ENCODE measurements at regions not wholly inside any gene's neighbourhood (a gene's known extent, or its start where the extent isn't known, plus 50 kb on each side); places are given as distances from the start of the nearest gene placed in this dataset.

- Histone ChIP-seq H3K27me3 (ENCODE audit: insufficient read depth, low read length) (no peaks in the 10 kb centered on the region), H3K36me3 (ENCODE audit: insufficient read depth, low read length) (no peaks in the 10 kb centered on the region), H4K20me1 (ENCODE audit: insufficient read depth, low read length) (no peaks in the 10 kb centered on the region), H2AFZ (ENCODE audit: low read length) (no peak overlapping the region), H3K9me2 (ENCODE audit: low read depth, low read length) (no peaks in the 10 kb centered on the region), H3K27ac (ENCODE audit: low read depth, low read length, poor library complexity, severe bottlenecking) (no peak overlapping the region), H3K9me3 (ENCODE audit: low read length) (no peaks in the 10 kb centered on the region), H3K4me1 (ENCODE audit: insufficient read depth, low read length, severe bottlenecking) (no peaks in the 10 kb centered on the region), H3K4me2 (ENCODE audit: low read length) (no peak overlapping the region), H3K79me2 (ENCODE audit: insufficient read depth, low read length) (no peaks in the 10 kb centered on the region), H3K4me3 (ENCODE audit: low read depth, low read length, poor library complexity, severe bottlenecking) (no peak overlapping the region), H3F3A (ENCODE audit: insufficient read depth, low read length) (no peaks in the 10 kb centered on the region), H3K9ac (ENCODE audit: low read length) (no peak overlapping the region)
- TF ChIP-seq EZH2 (IDR thresholded peaks at IDR 0.05; ENCODE audit: borderline replicate concordance, low read length): no peak
- no peak for TF ChIP-seq CTCF (IDR thresholded peaks at IDR 0.05; ENCODE audit: low read length)
Measured at GRCh38 chr17:83175119-83175821, 95.9 kb downstream of the METRNL start.

- H3K9ac ChIP-seq (ENCODE audit: low read length): no peak overlapping the region
- no peaks in the 10 kb centered on the region for H3K4me1 ChIP-seq (ENCODE audit: insufficient read depth, low read length, severe bottlenecking)
- no peaks in the 10 kb centered on the region for H3K9me2 ChIP-seq (ENCODE audit: low read depth, low read length)
- H3K27me3 ChIP-seq (ENCODE audit: insufficient read depth, low read length): no peaks in the 10 kb centered on the region
- no peaks in the 10 kb centered on the region for H4K20me1 ChIP-seq (ENCODE audit: insufficient read depth, low read length)
- H3K9me3 ChIP-seq (ENCODE audit: low read length): no peaks in the 10 kb centered on the region
- no peak overlapping the region for H3K27ac ChIP-seq (ENCODE audit: low read depth, low read length, poor library complexity, severe bottlenecking)
- TF ChIP-seq CTCF (IDR thresholded peaks at IDR 0.05; ENCODE audit: low read length) (no peak), EZH2 (IDR thresholded peaks at IDR 0.05; ENCODE audit: borderline replicate concordance, low read length) (no peak)
- H3K36me3 ChIP-seq (ENCODE audit: insufficient read depth, low read length): no peaks in the 10 kb centered on the region
- H2AFZ ChIP-seq (ENCODE audit: low read length): no peak overlapping the region
- H3F3A ChIP-seq (ENCODE audit: insufficient read depth, low read length): no peaks in the 10 kb centered on the region
- H3K79me2 ChIP-seq (ENCODE audit: insufficient read depth, low read length): no peaks in the 10 kb centered on the region
- H3K4me2 ChIP-seq (ENCODE audit: low read length): no peak overlapping the region
- no peak overlapping the region for H3K4me3 ChIP-seq (ENCODE audit: low read depth, low read length, poor library complexity, severe bottlenecking)
Measured at GRCh38 chr17:83175822-83176622, 96.6 kb downstream of the METRNL start.

GRCh38 chr17:83176623-83177583, 97.5 kb downstream of the METRNL start:
- Histone ChIP-seq H3K9me2 (ENCODE audit: low read depth, low read length) (no peaks in the 10 kb centered on the region), H3K27ac (ENCODE audit: low read depth, low read length, poor library complexity, severe bottlenecking) (no peak overlapping the region), H3K79me2 (ENCODE audit: insufficient read depth, low read length) (no peaks in the 10 kb centered on the region), H3K4me3 (ENCODE audit: low read depth, low read length, poor library complexity, severe bottlenecking) (no peak overlapping the region), H4K20me1 (ENCODE audit: insufficient read depth, low read length) (no peaks in the 10 kb centered on the region), H3K4me1 (ENCODE audit: insufficient read depth, low read length, severe bottlenecking) (no peaks in the 10 kb centered on the region), H3K36me3 (ENCODE audit: insufficient read depth, low read length) (no peaks in the 10 kb centered on the region), H3K9ac (ENCODE audit: low read length) (no peak overlapping the region), H3K4me2 (ENCODE audit: low read length) (no peak overlapping the region), H3K27me3 (ENCODE audit: insufficient read depth, low read length) (no peaks in the 10 kb centered on the region), H3K9me3 (ENCODE audit: low read length) (no peaks in the 10 kb centered on the region), H3F3A (ENCODE audit: insufficient read depth, low read length) (no peaks in the 10 kb centered on the region), H2AFZ (ENCODE audit: low read length) (no peak overlapping the region)
- TF ChIP-seq EZH2 (IDR thresholded peaks at IDR 0.05; ENCODE audit: borderline replicate concordance, low read length): no peak
- TF ChIP-seq CTCF (IDR thresholded peaks at IDR 0.05; ENCODE audit: low read length): no peak

All from OCI-LY1 (cell line).